HFFc6 (cell line): ENCODE measurements at regions not wholly inside any gene's neighbourhood (a gene's known extent, or its start where the extent isn't known, plus 50 kb on each side); places are given as distances from the start of the nearest gene placed in this dataset.
"Not testable (repeated sequence)": the region's sequence is repeated elsewhere in the genome, so short reads cannot be mapped to it uniquely, and the experiment has no call there.

ENCODE experiments used
- DNase-seq: peaks from one replicate; pipeline ENCODE4 v3.0.0-alpha.2; 2018
- H3K27ac Mint-ChIP-seq: 2 replicates; pipeline ENCODE4 v1.8.0; 2020; ENCODE audit warnings: mild to moderate bottlenecking, mixed read lengths
- H3K27me3 Mint-ChIP-seq: 2 replicates; pipeline ENCODE4 v1.8.0; 2021; ENCODE audit warnings: mild to moderate bottlenecking, moderate library complexity, mixed read lengths; ENCODE audit not compliant: insufficient read depth
- H3K36me3 Mint-ChIP-seq: 2 replicates; pipeline ENCODE4 v1.8.0; 2021; ENCODE audit warnings: low read depth, mixed read lengths
- H3K4me1 Mint-ChIP-seq: 2 replicates; pipeline ENCODE4 v1.8.0; 2020; ENCODE audit warnings: low read depth, mixed read lengths
- H3K4me3 Mint-ChIP-seq: 2 replicates; pipeline ENCODE4 v1.8.0; 2020; ENCODE audit warnings: mild to moderate bottlenecking, moderate library complexity, mixed read lengths
- H3K9me3 Mint-ChIP-seq: 2 replicates; pipeline ENCODE4 v1.8.0; 2020; ENCODE audit warnings: mild to moderate bottlenecking, mixed read lengths
- CTCF ChIP-seq: fragments of 200-600 bp; sonication (generic); IDR thresholded peaks from 2 replicates; pipeline ENCODE4 v1.5.0; 2021; ENCODE audit warnings: antibody characterized with exemption, mild to moderate bottlenecking

GRCh38 chr12:17016116-17016864 lies 410.3 kb upstream of the LMO3 start:
- H3K27ac Mint-ChIP-seq, result no peak overlapping the region
- H3K9me3 Mint-ChIP-seq, result peaks cover 32% of the 10 kb centered on the region
- no peak for DNase-seq
- no peaks in the 10 kb centered on the region for H3K36me3 Mint-ChIP-seq
- no peak for TF ChIP-seq CTCF
- no peak overlapping the region for H3K4me3 Mint-ChIP-seq
- 0 out of 2 replicates have a peak, but pooled peaks cover 2% of the 10 kb centered on the region for H3K27me3 Mint-ChIP-seq
- no peaks in the 10 kb centered on the region for H3K4me1 Mint-ChIP-seq

- no peaks in the 10 kb centered on the region for H3K4me1 Mint-ChIP-seq
- no peaks in the 10 kb centered on the region for H3K36me3 Mint-ChIP-seq
- no peak overlapping the region for H3K4me3 Mint-ChIP-seq
- H3K27me3 Mint-ChIP-seq, result 0 out of 2 replicates have a peak, but pooled peaks cover 2% of the 10 kb centered on the region
- no peak for DNase-seq
- TF ChIP-seq CTCF, result no peak
- H3K9me3 Mint-ChIP-seq, result peaks cover 32% of the 10 kb centered on the region
- H3K27ac Mint-ChIP-seq, result no peak overlapping the region
Observed at GRCh38 chr12:17015501-17015900, 409.5 kb upstream of the LMO3 start.

DNA sequence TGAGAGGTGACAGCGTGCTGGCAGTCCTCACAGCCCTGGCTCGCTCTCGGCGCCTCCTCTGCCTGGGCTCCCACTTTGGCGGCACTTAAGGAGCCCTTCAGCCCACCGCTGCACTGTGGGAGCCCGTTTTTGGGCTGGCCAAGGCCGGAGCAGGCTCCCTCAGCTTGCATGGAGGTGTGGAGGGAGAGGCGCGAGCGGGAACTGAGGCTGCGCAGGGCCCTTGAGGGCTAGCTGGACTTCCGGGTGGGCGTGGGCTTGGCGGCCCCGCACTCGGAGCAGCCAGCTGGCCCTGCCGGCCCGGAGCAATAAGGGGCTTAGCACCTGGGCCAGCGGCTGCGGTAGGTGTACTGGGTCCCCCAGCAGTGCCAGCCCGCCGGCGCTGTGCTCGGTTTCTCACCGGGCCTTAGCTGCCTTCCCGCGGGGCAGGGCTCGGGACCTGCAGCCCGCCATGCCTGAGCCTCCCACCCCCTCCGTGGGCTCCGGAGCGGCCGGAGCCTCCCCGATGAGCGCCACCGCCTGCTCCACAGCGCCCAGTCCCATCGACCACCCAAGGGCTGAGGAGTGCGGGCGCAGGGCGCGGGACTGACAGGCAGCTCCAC lies 401.6 kb upstream of the LMO3 start:
- H3K27me3 Mint-ChIP-seq, H3K27ac Mint-ChIP-seq, H3K4me1 Mint-ChIP-seq, H3K36me3 Mint-ChIP-seq, DNase-seq, H3K4me3 Mint-ChIP-seq: not testable (repeated sequence)
- peaks cover 16% of the 10 kb centered on the region for H3K9me3 Mint-ChIP-seq

DNA sequence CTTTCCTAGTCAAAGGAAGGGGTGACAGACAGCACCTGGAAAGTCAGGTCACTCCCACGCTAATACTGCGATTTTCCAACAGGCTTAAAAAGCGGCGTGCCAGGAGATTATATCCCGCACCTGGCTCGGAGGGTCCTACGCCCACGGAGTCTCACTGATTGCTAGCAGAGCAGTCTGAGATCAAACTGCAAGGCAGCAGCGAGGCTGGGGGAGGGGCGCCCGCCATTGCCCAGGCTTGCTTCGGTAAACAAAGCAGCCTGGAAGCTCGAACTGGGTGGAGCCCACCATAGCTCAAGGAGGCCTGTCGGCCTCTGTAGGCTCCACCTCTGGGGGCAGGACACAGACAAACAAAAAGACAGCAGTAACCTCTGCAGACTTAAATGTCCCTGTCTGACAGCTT lies 392.6 kb upstream of the LMO3 start:
- not testable (repeated sequence) for H3K4me3 Mint-ChIP-seq, H3K36me3 Mint-ChIP-seq, H3K27ac Mint-ChIP-seq, H3K27me3 Mint-ChIP-seq, H3K4me1 Mint-ChIP-seq, DNase-seq
- H3K9me3 Mint-ChIP-seq, result peaks cover 16% of the 10 kb centered on the region

DNA sequence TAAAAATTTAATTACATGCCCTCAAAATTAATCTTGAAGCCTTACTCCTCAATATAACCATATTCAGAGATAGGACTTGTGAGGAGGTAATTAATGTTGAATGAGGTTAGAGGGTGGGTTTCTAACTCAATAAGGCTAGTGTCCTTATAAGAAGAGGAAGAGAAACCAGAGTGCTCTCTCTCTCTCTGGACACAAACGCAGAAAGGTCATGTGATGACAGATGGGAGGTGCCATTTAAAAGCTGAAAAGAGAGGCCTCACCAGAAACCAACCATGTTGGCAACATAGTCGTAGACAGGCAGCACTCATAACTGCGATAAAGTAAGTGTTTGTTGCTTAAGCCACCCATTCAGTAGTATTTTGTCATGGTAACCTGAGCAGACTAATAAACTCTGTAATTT lies 378.5 kb upstream of the LMO3 start:
- H3K4me3 Mint-ChIP-seq, result no peak overlapping the region
- no peak overlapping the region for H3K27ac Mint-ChIP-seq
- no peak for DNase-seq
- H3K9me3 Mint-ChIP-seq, result peaks cover 50% of the 10 kb centered on the region
- H3K4me1 Mint-ChIP-seq, result no peaks in the 10 kb centered on the region
- H3K36me3 Mint-ChIP-seq, result peaks cover 13% of the 10 kb centered on the region
- no peak for TF ChIP-seq CTCF
- no peaks in the 10 kb centered on the region for H3K27me3 Mint-ChIP-seq

DNA sequence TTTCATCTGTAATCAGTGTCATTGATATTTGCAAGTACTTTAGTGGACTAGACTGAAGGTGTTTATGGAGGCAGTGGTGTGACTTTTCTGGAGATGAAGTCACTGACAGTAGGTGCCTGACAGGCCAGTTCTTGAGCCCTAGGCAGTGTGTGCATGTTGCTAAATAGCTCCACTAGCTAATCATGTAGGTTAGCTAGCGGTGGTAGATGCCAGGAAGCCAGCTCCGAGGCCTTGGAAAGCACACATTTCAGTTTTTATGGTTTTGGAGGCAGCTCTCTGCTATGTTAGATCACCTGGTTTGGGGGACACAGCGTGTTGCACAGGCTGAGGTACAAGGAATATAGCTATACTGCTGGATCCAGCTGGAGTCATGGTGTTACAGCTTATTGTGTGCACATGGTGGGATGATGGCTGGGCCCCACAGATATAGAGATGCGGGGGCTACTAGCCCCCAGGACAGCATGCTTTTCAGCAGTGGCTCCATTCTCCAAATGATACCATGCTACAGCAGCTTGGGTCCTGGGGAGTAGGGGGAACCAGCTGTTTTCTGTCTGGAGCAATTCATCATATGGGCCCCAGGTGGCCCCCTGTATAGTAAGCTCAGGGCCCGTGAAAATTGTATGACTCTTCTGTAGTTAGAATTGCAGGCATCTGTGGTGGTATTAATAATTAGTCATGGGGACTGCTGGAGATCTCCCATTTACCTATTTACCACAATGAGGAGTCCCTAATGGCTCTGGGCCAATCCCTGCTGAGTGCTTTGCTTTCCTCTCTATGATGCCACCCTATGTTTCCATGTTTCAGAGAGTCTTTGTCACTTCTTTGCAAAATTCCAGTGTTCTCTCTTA lies 367.2 kb upstream of the LMO3 start:
- no peak for TF ChIP-seq CTCF
- H3K27me3 Mint-ChIP-seq, result no peaks in the 10 kb centered on the region
- H3K27ac Mint-ChIP-seq, result no peak overlapping the region
- H3K4me3 Mint-ChIP-seq, result no peak overlapping the region
- DNase-seq, result no peak
- H3K9me3 Mint-ChIP-seq, result peaks cover 38% of the 10 kb centered on the region
- no peaks in the 10 kb centered on the region for H3K36me3 Mint-ChIP-seq
- H3K4me1 Mint-ChIP-seq, result no peaks in the 10 kb centered on the region
